ENCODE measurements at regions not wholly inside any gene's neighbourhood (a gene's known extent, or its start where the extent isn't known, plus 50 kb on each side); places are given as distances from the start of the nearest gene placed in this dataset.

GRCh38 chr16:35788381-35788780 lies 2329.0 kb downstream of the TP53TG3F start:
- H3K4me1 ChIP-seq: no peaks in the 10 kb centered on the region
- DNase-seq: no peak
- H3K27me3 ChIP-seq (replicated peaks; ENCODE audit: control insufficient read depth, insufficient read depth, low read length): no peaks in the 10 kb centered on the region
- intact Hi-C loops (cut with micrococcal nuclease; ENCODE audit: unreplicated experiment): no loop called here
- H3K4me3 Mint-ChIP-seq (ENCODE audit: unreplicated experiment): no peak overlapping the region
- H3K9me3 ChIP-seq: 0 out of 2 replicates have a peak, but pooled peaks cover 4% of the 10 kb centered on the region
- H3K4me3 ChIP-seq (ENCODE audit: low read depth, low read length): no peak overlapping the region
- no peaks in the 10 kb centered on the region for H3K27me3 Mint-ChIP-seq (ENCODE audit: insufficient read depth, unreplicated experiment)
- no TSS peak for BruUV-seq (replicated peaks)
- no peaks in the 10 kb centered on the region for H3K36me3 Mint-ChIP-seq (ENCODE audit: insufficient read depth, unreplicated experiment)
- no peak for TF ChIP-seq CTCF (IDR thresholded peaks at IDR 0.05; ENCODE audit: insufficient read depth in 1 of 2, low read depth in 1 of 2, low read length in 1 of 2, severe bottlenecking in 1 of 2, unreplicated experiment in 1 of 2)
- H3K36me3 ChIP-seq (ENCODE audit: control insufficient read depth, insufficient read depth, low read length): no peaks in the 10 kb centered on the region
- ChIA-PET POLR2A (no interaction called here), CTCF (no interaction called here)
- no peak overlapping the region for H3K27ac Mint-ChIP-seq (ENCODE audit: unreplicated experiment)
- H3K9me3 Mint-ChIP-seq (ENCODE audit: unreplicated experiment): no peaks in the 10 kb centered on the region
- H3K4me1 Mint-ChIP-seq (ENCODE audit: low read depth, unreplicated experiment): no peaks in the 10 kb centered on the region

- DNase-seq: no peak
- no peaks in the 10 kb centered on the region for H3K36me3 ChIP-seq (ENCODE audit: control insufficient read depth, insufficient read depth, low read length)
- H3K4me3 ChIP-seq (ENCODE audit: low read depth, low read length): no peak overlapping the region
- POLR2A ChIA-PET: no interaction called here
- peaks cover 27% of the 10 kb centered on the region for H3K9me3 Mint-ChIP-seq (ENCODE audit: unreplicated experiment)
- no peaks in the 10 kb centered on the region for H3K27me3 Mint-ChIP-seq (ENCODE audit: insufficient read depth, unreplicated experiment)
- intact Hi-C loops (cut with micrococcal nuclease; ENCODE audit: unreplicated experiment): no loop called here
- H3K27ac Mint-ChIP-seq (ENCODE audit: unreplicated experiment): no peak overlapping the region
- no peak for TF ChIP-seq CTCF (IDR thresholded peaks at IDR 0.05; ENCODE audit: insufficient read depth in 1 of 2, low read depth in 1 of 2, low read length in 1 of 2, severe bottlenecking in 1 of 2, unreplicated experiment in 1 of 2)
- CTCF ChIA-PET: no interaction called here
- no peaks in the 10 kb centered on the region for H3K27me3 ChIP-seq (replicated peaks; ENCODE audit: control insufficient read depth, insufficient read depth, low read length)
- H3K4me3 Mint-ChIP-seq (ENCODE audit: unreplicated experiment): no peak overlapping the region
- H3K4me1 Mint-ChIP-seq (ENCODE audit: low read depth, unreplicated experiment): no peaks in the 10 kb centered on the region
- no peaks in the 10 kb centered on the region for H3K4me1 ChIP-seq
- no peaks in the 10 kb centered on the region for H3K9me3 ChIP-seq
- no peaks in the 10 kb centered on the region for H3K36me3 Mint-ChIP-seq (ENCODE audit: insufficient read depth, unreplicated experiment)
- no TSS peak for BruUV-seq (replicated peaks)
Observed at GRCh38 chr16:35792516-35793285, 2333.3 kb downstream of the TP53TG3F start.

GRCh38 chr16:35793601-35794000 lies 2334.2 kb downstream of the TP53TG3F start:
- Histone ChIP-seq H3K4me1 (no peaks in the 10 kb centered on the region), H3K9me3 (no peaks in the 10 kb centered on the region), H3K36me3 (ENCODE audit: control insufficient read depth, insufficient read depth, low read length) (no peaks in the 10 kb centered on the region), H3K4me3 (ENCODE audit: low read depth, low read length) (no peak overlapping the region), H3K27me3 (replicated peaks; ENCODE audit: control insufficient read depth, insufficient read depth, low read length) (no peaks in the 10 kb centered on the region)
- CTCF ChIA-PET: no interaction called here
- Mint-ChIP-seq H3K4me1 (ENCODE audit: low read depth, unreplicated experiment) (no peaks in the 10 kb centered on the region), H3K4me3 (ENCODE audit: unreplicated experiment) (no peak overlapping the region), H3K9me3 (ENCODE audit: unreplicated experiment) (peaks cover 36% of the 10 kb centered on the region), H3K27me3 (ENCODE audit: insufficient read depth, unreplicated experiment) (no peaks in the 10 kb centered on the region), H3K36me3 (ENCODE audit: insufficient read depth, unreplicated experiment) (no peaks in the 10 kb centered on the region), H3K27ac (ENCODE audit: unreplicated experiment) (no peak overlapping the region)
- no peak for TF ChIP-seq CTCF (IDR thresholded peaks at IDR 0.05; ENCODE audit: insufficient read depth in 1 of 2, low read depth in 1 of 2, low read length in 1 of 2, severe bottlenecking in 1 of 2, unreplicated experiment in 1 of 2)
- intact Hi-C loops (cut with micrococcal nuclease; ENCODE audit: unreplicated experiment): no loop called here
- no peak for DNase-seq
- BruUV-seq (replicated peaks): no TSS peak
- POLR2A ChIA-PET: no interaction called here
